Spleen (tissue), 11 donors: ENCODE measurements at regions not wholly inside any gene's neighbourhood (a gene's known extent, or its start where the extent isn't known, plus 50 kb on each side); places are given as distances from the start of the nearest gene placed in this dataset.
A peak's percentile ranks its signal among the peaks of the same experiment; 100 is the strongest.

Source experiments
- DNase-seq: peaks from one replicate; pipeline ENCODE4 v3.0.0-alpha.2; 2020
- H3K27ac ChIP-seq, 8 donors: fragments of 200-600 bp; sonication (generic) in 7 of 8; 1 replicate in 4 of 8; 2 replicates in 4 of 8; pipeline versions ENCODE4 v1.5.0 to v1.8.0; 2016 to 2021; ENCODE audit warnings: inconsistent platforms in 4 of 8, mild to moderate bottlenecking in 4 of 8, moderate library complexity in 1 of 8
- H3K27me3 ChIP-seq, 7 donors: fragments of 200-600 bp; sonication (generic) in 6 of 7; replicated peaks in 1 of 7; 1 replicate in 4 of 7; 2 replicates in 3 of 7; pipeline versions ENCODE4 v1.5.0 to v1.8.0; 2016 to 2021; ENCODE audit warnings: inconsistent platforms in 3 of 7, mild to moderate bottlenecking in 1 of 7
- H3K36me3 ChIP-seq, 6 donors: fragments of 200-600 bp; sonication (generic) in 5 of 6; 1 replicate in 4 of 6; 2 replicates in 2 of 6; pipeline versions ENCODE4 v1.5.0 to v1.8.0; 2016 to 2021; ENCODE audit warnings: inconsistent platforms in 2 of 6
- H3K4me1 ChIP-seq, 6 donors: fragments of 200-600 bp; sonication (generic) in 5 of 6; 1 replicate in 3 of 6; 2 replicates in 3 of 6; pipeline versions ENCODE4 v1.5.0 to v1.8.0; 2016 to 2021; ENCODE audit warnings: inconsistent platforms in 3 of 6
- H3K4me3 ChIP-seq, 8 donors: fragments of 200-600 bp; sonication (generic) in 7 of 8; 1 replicate in 4 of 8; 2 replicates in 4 of 8; pipeline versions ENCODE4 v1.5.0 to v1.8.0; 2016 to 2021; ENCODE audit warnings: inconsistent platforms in 4 of 8, mild to moderate bottlenecking in 4 of 8, moderate library complexity in 2 of 8
- H3K9me3 ChIP-seq, 8 donors: fragments of 200-600 bp; sonication (generic) in 7 of 8; 1 replicate in 4 of 8; 2 replicates in 4 of 8; pipeline versions ENCODE4 v1.5.0 to v1.8.0; 2016 to 2021; ENCODE audit warnings: inconsistent platforms in 4 of 8
- CTCF ChIP-seq, 11 experiments: fragments of 200-600 bp in 7 of 11; fragments of 450-650 bp in 4 of 11; sonication (generic) in 4 of 11; IDR thresholded peaks in 8 of 11; conservative IDR thresholded peaks in 3 of 11; 1 replicate in 7 of 11; 2 replicates in 4 of 11; pipeline versions ENCODE4 v1.4.0 to v1.8.0; 2016 to 2021; ENCODE audit warnings: antibody characterized with exemption in 11 of 11, inconsistent platforms in 4 of 11, mild to moderate bottlenecking in 1 of 11
- POLR2A ChIP-seq, 3 donors: fragments of 450-650 bp; IDR thresholded peaks; one replicate each; pipeline ENCODE4 v1.5.1; 2017; ENCODE audit warnings: antibody characterized with exemption in 3 of 3, mild to moderate bottlenecking in 1 of 3
- POLR2AphosphoS5 ChIP-seq, 3 donors: sonication (generic); formaldehyde crosslinking; IDR thresholded peaks; one replicate each; pipeline ENCODE4 v1.5.1; 2017; ENCODE audit warnings: antibody characterized with exemption in 3 of 3
- WGBS, 5 donors: extraction: QIAGEN DNeasy Blood & Tissue Kit in 3 of 5; methylation state at CpG; one replicate each; pipeline versions ENCODE4 v1.1.5 to v1.1.7; 2013 to 2018; 5-methylcytosine and 5-hydroxymethylcytosine counted together
- intact Hi-C: fragments of 100-400 bp; cut with DNase I; formaldehyde crosslinking; loops from one replicate; pipeline ENCODE4 v1.15.0; 2023; ENCODE audit warnings: low total_unique reads
- donor health status: healthy with polysubstance abuse.
- donor health status: DM: no; HTN: no; CAD: no; lungs with moderate emphysema.
- donor health status: DM: no; HTN: no; CAD: no.
- donor health status: Bipolar disorder and iron deficiency.
- donor health status: healthy.
- donor health status: DM: no; HTN: no; CAD: no.
- donor health status: DM: yes; HTN: yes; CAD: no.

GRCh38 chr10:129369566-129369965 is 97.5 kb upstream of the MGMT start:
- no peaks in the 10 kb centered on the region for H3K36me3 ChIP-seq
- intact Hi-C loops, result no loop called here
- peaks cover 0 to 55% (median 0%) of the 10 kb centered on the region in 7 donors for H3K27me3 ChIP-seq
- no peaks in the 10 kb centered on the region for H3K9me3 ChIP-seq
- peak; percentile 62 for DNase-seq
- H3K27ac ChIP-seq, result no peak overlapping the region
- 74 to 86% (median 82%) methylated on average over 9 to 10 of the region's 10 CpGs for WGBS, 5 donors
- no peaks in the 10 kb centered on the region for H3K4me1 ChIP-seq
- no peak overlapping the region for H3K4me3 ChIP-seq
- no peak for TF ChIP-seq CTCF (IDR thresholded peaks at IDR 0.05 in 8 of 11, conservative IDR thresholded peaks at IDR 0.05 in 3 of 11)
- no peak for TF ChIP-seq POLR2A (IDR thresholded peaks at IDR 0.05)
- TF ChIP-seq POLR2AphosphoS5 (IDR thresholded peaks at IDR 0.05), result no peak

- Histone ChIP-seq H3K27me3 (peaks cover 0 to 55% (median 0%) of the 10 kb centered on the region in 7 donors), H3K9me3 (no peaks in the 10 kb centered on the region), H3K36me3 (no peaks in the 10 kb centered on the region), H3K4me3 (no peak overlapping the region), H3K4me1 (no peaks in the 10 kb centered on the region), H3K27ac (no peak overlapping the region)
- no peak for TF ChIP-seq CTCF (IDR thresholded peaks at IDR 0.05 in 8 of 11, conservative IDR thresholded peaks at IDR 0.05 in 3 of 11)
- no peak for TF ChIP-seq POLR2A (IDR thresholded peaks at IDR 0.05)
- no peak for TF ChIP-seq POLR2AphosphoS5 (IDR thresholded peaks at IDR 0.05)
- intact Hi-C loops, result no loop called here
- no peak for DNase-seq
- WGBS, 5 donors, result 16 to 38% (median 32%) methylated on average over 7 of the region's 7 CpGs
These were observed 95.5 kb upstream of the MGMT start for GRCh38 chr10:129371541-129371940.

GRCh38 chr10:129372172-129372571 is 94.9 kb upstream of the MGMT start:
- Histone ChIP-seq H3K27ac (no peak overlapping the region), H3K36me3 (no peaks in the 10 kb centered on the region), H3K4me1 (no peaks in the 10 kb centered on the region), H3K27me3 (peaks cover 0 to 55% (median 0%) of the 10 kb centered on the region in 7 donors), H3K9me3 (no peaks in the 10 kb centered on the region), H3K4me3 (no peak overlapping the region)
- WGBS, 5 donors, result 25 to 37% (median 27%) methylated on average over 9 of the region's 9 CpGs
- TF ChIP-seq POLR2AphosphoS5 (IDR thresholded peaks at IDR 0.05) (no peak), CTCF (IDR thresholded peaks at IDR 0.05 in 8 of 11, conservative IDR thresholded peaks at IDR 0.05 in 3 of 11) (no peak), POLR2A (IDR thresholded peaks at IDR 0.05) (no peak)
- intact Hi-C loops, result no loop called here
- no peak for DNase-seq

- TF ChIP-seq POLR2A (IDR thresholded peaks at IDR 0.05) (no peak), POLR2AphosphoS5 (IDR thresholded peaks at IDR 0.05) (no peak), CTCF (IDR thresholded peaks at IDR 0.05 in 8 of 11, conservative IDR thresholded peaks at IDR 0.05 in 3 of 11) (no peak)
- Histone ChIP-seq H3K4me1 (no peaks in the 10 kb centered on the region), H3K36me3 (no peaks in the 10 kb centered on the region), H3K27ac (no peak overlapping the region), H3K9me3 (no peaks in the 10 kb centered on the region), H3K4me3 (no peak overlapping the region), H3K27me3 (peaks cover 0 to 48% (median 0%) of the 10 kb centered on the region in 7 donors)
- WGBS, 5 donors, result 87 to 90% (median 89%) methylated on average over 12 of the region's 12 CpGs
- intact Hi-C loops, result no loop called here
- no peak for DNase-seq
These were observed 93.8 kb upstream of the MGMT start for GRCh38 chr10:129373231-129373630.
